Lower leg skin (tissue), 3 donors: ENCODE measurements at regions not wholly inside any gene's neighbourhood (a gene's known extent, or its start where the extent isn't known, plus 50 kb on each side); places are given as distances from the start of the nearest gene placed in this dataset.

ENCODE experiments used
- CTCF ChIP-seq, 3 donors: fragments of 450-650 bp; IDR thresholded peaks; one replicate each; pipeline ENCODE4 v1.5.1; 2016; ENCODE audit warnings: antibody characterized with exemption in 3 of 3, mild to moderate bottlenecking in 3 of 3, moderate library complexity in 2 of 3
- POLR2A ChIP-seq, 2 donors: fragments of 450-650 bp; IDR thresholded peaks; one replicate each; pipeline ENCODE4 v1.6.1; 2016 to 2017; ENCODE audit warnings: antibody characterized with exemption in 2 of 2, mild to moderate bottlenecking in 1 of 2, moderate library complexity in 1 of 2

- TF ChIP-seq POLR2A (IDR thresholded peaks at IDR 0.05), result no peak
- TF ChIP-seq CTCF (IDR thresholded peaks at IDR 0.05), result no peak
These were observed 69.9 kb upstream of the ADAMTS5 start for GRCh38 chr21:27036736-27037301.
